Omental fat pad (tissue), 3 donors: ENCODE measurements at regions not wholly inside any gene's neighbourhood (a gene's known extent, or its start where the extent isn't known, plus 50 kb on each side); places are given as distances from the start of the nearest gene placed in this dataset.
A peak's percentile ranks its signal among the peaks of the same experiment; 100 is the strongest.

Experiments used
- ATAC-seq: fragments of 150-250 bp; one replicate; pipeline ENCODE4 v1.9.1; 2016; ENCODE audit warnings: mild to moderate bottlenecking, moderate library complexity; ENCODE audit not compliant: low FRiP score
- DNase-seq: peaks from one replicate; pipeline ENCODE4 v3.0.0-alpha.2; 2019; ENCODE audit warnings: low spot score
- TF ChIP-seq, protein P1 (sequence below), 3 donors: fragments of 450-650 bp; IDR thresholded peaks; one replicate each; pipeline ENCODE4 v1.5.1; 2016 to 2017; ENCODE audit warnings: antibody characterized with exemption in 3 of 3, mild to moderate bottlenecking in 3 of 3, moderate library complexity in 2 of 3

DNA sequence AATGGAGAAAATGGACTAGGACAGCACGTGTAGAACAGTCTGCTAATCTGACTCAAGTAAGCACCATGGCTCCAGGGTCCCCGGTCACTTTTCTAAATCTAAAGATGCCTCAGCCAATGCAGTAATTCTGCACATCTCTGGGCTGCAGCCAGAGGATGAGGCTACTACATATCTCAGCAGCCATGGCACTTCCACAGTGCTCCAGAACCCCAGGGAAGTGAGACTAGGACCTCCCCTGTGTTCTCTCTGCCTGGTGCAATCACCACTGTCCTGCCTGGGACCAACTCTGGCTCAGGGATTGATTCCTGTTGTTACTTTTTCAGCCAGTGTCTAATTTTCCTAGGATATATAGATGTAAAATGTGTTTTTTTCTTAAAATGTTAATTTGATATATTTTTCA, 129.4 kb upstream of the TOP3B start:
- no peak for ATAC-seq
- TF ChIP-seq, protein P1, sequence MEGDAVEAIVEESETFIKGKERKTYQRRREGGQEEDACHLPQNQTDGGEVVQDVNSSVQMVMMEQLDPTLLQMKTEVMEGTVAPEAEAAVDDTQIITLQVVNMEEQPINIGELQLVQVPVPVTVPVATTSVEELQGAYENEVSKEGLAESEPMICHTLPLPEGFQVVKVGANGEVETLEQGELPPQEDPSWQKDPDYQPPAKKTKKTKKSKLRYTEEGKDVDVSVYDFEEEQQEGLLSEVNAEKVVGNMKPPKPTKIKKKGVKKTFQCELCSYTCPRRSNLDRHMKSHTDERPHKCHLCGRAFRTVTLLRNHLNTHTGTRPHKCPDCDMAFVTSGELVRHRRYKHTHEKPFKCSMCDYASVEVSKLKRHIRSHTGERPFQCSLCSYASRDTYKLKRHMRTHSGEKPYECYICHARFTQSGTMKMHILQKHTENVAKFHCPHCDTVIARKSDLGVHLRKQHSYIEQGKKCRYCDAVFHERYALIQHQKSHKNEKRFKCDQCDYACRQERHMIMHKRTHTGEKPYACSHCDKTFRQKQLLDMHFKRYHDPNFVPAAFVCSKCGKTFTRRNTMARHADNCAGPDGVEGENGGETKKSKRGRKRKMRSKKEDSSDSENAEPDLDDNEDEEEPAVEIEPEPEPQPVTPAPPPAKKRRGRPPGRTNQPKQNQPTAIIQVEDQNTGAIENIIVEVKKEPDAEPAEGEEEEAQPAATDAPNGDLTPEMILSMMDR (IDR thresholded peaks at IDR 0.05) = no peak
- DNase-seq = no peak

DNA sequence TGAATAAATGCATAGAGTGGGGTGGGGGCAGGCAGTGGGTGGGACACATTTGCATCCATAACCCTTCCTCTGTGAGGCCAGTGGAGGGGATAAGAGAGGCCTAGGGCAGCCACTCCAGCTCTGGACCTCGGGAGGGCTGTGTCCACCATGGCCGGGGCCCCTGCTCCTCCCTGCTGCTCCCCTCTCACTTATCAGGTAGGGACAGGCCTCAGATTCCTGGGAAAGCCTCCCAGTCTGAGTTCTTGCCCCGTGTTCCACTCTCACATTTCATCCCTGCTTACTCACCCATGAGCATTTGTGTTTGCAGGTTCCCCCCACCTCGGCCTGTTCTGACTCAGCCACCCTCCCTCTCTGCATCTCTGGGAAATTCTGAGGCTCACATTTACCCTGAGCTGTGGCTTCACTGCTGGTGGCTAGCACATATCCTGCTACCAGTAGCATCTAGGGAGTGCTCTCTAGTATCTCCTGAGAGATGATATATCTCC, 128.7 kb upstream of the TOP3B start:
- peak; percentile 73 for ATAC-seq
- DNase-seq = no peak
- TF ChIP-seq, protein P1 (IDR thresholded peaks at IDR 0.05) = no peak

DNA sequence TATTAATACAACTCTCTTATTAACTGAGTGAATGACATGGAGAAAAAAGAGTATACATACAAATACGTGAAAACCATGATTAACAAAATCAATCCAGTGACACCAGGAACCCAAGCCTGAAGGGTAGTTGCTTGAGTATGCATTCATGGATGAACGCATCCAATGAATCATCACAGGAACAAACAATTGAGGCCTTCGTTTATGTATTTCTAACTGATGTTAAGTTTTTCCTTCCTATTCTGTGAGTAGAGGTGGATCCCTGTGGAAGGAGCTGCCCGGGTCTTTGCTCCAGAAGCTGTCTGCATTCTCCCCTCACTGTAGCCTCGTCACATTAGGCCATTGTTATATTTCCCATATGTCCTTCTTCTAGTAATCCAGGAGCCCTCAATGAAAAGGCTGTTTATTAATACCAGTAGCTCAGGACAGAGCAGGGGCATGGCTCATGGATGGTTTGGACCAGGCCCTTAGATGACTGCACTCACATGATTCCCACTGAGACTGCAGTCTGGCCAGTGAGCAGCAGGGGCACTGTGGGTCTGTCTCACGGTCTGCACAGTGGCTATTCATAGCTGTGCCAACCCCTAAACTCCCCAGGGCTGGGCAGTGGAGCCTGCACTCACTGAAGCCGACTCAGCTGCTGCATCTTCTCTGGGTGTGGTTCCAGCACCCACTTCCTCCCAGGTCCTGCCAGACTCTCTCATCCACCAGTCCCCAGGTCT, 128.1 kb upstream of the TOP3B start:
- TF ChIP-seq, protein P1 (IDR thresholded peaks at IDR 0.05) = no peak
- DNase-seq (no peak), ATAC-seq (peak; percentile 44)

DNA sequence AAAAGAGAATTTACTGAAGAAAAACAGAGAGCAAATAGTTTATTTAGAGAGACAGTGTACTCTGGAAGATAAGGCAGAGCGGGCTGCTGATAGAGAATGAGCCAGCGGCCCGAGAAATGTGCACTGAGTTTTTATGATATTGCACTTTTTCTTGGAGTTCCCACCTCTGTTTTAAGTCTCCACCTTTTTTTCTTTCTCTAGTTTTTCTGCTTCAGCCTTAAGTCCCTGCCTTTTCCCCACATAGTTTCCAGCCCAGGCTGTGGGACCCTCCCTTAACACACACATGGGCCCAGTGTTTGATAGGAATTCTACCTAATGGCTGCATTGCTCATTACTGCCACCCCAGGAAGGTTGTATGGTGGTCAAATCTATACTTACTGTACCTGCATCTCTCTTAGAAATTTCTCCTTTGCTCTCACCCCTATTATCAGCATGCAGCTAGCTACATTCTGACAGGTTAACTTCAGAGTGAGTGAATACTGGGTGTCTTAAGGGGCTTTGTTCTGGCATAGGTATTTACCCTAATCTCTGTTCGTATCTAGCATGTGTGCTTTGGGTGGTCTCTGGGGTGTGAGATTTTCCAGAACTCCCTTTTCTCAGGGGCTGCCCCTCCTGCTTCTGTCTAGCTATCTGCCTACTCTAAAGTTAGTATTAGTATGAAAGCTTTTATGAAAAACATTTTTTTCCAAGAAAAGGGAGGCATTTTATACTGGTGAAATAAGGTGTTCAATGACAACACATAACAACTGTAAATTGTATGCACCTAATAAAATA, 127.3 kb upstream of the TOP3B start:
- TF ChIP-seq, protein P1 (IDR thresholded peaks at IDR 0.05) = no peak
- DNase-seq (no peak), ATAC-seq (no peak)

DNA sequence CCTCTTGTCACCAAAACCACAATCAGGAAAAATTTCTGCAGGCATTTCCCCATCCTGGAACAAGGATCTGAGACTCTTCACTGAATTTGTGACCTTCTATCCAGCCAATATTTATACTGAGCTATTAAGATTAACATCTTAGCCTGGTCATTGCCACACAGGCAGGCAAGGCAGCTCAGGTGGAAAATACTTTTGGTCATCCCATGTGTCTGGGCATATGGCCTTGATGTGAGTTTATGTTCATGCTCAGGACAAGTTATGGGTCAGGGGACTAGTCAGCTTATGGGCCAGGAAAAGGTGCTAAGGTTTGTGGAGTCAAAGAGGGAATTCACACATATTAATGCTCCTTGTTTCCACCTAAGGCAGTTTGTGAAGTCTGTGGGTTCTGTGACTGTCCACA, 124.3 kb upstream of the TOP3B start:
- no peak for DNase-seq
- no peak for ATAC-seq
- TF ChIP-seq, protein P1 (IDR thresholded peaks at IDR 0.05) = no peak

DNA sequence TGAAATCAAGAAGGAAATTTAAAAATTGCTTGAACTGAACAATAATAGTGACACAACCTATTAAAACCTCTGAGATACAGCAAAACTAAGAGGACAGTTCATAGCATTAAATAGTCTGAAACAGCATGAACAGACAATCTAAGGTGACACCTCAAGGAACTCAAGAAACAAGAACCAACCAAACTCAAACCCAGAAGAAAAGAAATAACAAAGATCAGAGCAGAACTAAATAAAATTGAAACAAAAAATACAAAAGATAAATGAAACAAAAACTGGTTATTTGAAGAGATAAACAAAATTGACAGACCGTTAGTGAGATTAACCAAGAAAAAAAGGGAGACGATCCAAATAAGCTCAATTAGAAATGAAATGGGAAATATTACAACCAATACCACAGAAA, 122.8 kb upstream of the TOP3B start:
- ATAC-seq = no peak
- no peak for DNase-seq
- TF ChIP-seq, protein P1 (IDR thresholded peaks at IDR 0.05) = no peak
